SK-MEL-5 (cell line): ENCODE measurements at regions not wholly inside any gene's neighbourhood (a gene's known extent, or its start where the extent isn't known, plus 50 kb on each side); places are given as distances from the start of the nearest gene placed in this dataset.

Experiments used
- DNase-seq: peaks from one replicate; pipeline ENCODE4 v3.0.0-alpha.2; 2016; ENCODE audit warnings: low read depth, low spot score
- in situ Hi-C: cut with HindIII; loops from 2 replicates; pipeline ENCODE4 v1.10.0; 2016; ENCODE audit warnings: low sequenced_read_pairs, high pct_unique_total_duplicates, low pct_unique_long_range_greater_than_20kb

GRCh38 chr13:72244788-72245187 is 377.8 kb upstream of the DACH1 start:
- DNase-seq: no peak
- in situ Hi-C loops: no loop called here

- no peak for DNase-seq
- in situ Hi-C loops: no loop called here
Measured at GRCh38 chr13:72230131-72230530, 363.1 kb upstream of the DACH1 start.

DNA sequence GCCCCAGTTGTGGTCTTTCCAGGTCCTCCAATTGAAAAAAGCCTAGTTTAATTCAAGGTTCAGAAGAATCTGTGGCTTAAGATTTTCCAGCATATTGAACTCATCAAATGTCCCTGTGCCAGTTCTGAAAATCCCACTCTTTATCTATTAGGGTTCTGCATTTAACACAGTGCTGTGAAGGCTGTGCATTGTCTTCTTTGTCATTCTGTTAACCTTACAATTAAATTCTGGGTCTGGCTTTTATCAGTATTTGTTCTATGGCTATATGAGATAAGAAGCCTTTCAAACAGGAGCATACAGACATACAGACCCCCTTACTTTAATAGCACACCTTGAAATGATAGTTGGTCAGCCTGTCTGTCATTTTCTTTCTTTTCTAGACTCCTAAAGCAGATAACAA is 362.1 kb upstream of the DACH1 start:
- no peak for DNase-seq
- in situ Hi-C loops: no loop called here

DNA sequence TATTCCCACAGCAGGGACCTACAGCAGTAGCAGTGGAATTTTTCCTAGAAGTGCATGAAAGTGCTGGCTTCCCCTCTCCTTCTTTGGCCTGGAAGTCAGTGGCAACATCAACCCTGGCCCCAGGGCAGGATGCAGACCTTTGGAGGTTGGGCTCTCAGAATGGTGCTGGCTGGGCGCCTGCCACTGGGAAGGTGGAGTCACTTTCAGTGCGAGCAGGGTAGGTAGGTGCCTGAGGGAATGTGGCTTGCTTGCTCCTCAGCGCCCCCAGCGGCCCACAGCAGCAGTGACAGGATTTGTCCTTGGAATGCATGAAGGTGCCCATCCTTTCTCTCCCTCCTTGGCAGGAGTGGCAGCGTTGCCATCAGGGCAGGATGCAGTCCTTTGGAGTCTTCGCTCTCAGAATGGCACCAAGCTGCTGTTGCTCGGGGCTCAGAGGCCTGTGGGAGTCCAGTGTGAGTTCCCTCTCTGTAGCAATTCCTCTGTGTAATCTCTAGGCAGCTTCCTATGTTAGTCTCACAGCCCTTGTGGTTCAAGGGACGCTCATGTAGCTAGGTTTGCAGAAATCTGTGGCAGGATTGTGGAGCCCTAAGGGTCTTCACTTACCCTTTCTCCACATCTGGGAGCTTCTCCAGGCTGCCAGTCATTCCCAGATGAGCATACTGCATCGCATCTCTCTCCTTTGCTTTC is 354.4 kb upstream of the DACH1 start:
- DNase-seq: peak; percentile 63

GRCh38 chr13:72218966-72219365 is 352.0 kb upstream of the DACH1 start:
- DNase-seq: no peak
- in situ Hi-C loops: no loop called here

More for the DNA sequence above, 354.4 kb upstream of the DACH1 start:
- in situ Hi-C loops: no loop called here

DNA sequence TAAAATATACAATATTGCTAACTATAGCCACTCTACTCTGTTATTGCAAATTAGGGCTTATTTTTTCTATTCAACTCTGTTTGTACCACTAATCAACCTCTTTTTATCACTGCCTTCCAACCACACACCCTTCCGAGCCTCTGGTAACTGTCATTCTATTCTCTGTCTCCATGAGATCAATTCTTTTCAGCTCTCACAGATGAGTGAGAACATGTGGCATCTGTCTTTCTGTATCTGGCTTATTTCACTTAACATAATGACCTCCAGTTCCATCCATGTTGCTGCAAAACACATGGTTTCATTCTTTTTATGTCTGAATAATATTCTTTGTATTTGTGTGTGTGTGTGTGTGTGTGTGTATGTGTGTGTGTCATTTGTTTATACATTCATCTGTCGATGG is 350.1 kb upstream of the DACH1 start:
- DNase-seq: no peak
- in situ Hi-C loops: no loop called here

- DNase-seq: no peak
- in situ Hi-C loops: no loop called here
Measured at GRCh38 chr13:72208112-72208645, 341.2 kb upstream of the DACH1 start.

- no peak for DNase-seq
- in situ Hi-C loops: no loop called here
Measured at GRCh38 chr13:72205773-72206172, 338.8 kb upstream of the DACH1 start.

DNA sequence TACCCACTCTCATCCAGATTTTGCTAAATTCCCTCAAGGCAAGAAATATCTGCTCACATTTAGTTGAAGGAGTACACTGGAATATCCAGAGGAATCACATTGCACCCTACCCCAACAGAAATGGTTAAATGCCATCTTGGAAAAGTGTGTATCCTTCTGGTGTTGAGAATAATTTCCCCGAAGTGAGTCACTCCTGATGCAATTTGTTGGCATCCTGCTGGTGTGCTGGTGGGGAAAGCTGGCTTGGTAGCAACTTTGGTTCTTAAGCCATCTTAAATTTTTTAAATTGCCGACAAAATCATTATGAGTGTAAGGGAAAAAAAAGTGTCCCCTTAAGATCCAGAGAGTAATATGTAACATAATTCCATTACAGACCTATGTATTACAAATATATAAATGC is 337.3 kb upstream of the DACH1 start:
- DNase-seq: no peak
- in situ Hi-C loops: no loop called here

- in situ Hi-C loops: no loop called here
- DNase-seq: no peak
Measured at GRCh38 chr13:72201726-72202125, 334.7 kb upstream of the DACH1 start.

DNA sequence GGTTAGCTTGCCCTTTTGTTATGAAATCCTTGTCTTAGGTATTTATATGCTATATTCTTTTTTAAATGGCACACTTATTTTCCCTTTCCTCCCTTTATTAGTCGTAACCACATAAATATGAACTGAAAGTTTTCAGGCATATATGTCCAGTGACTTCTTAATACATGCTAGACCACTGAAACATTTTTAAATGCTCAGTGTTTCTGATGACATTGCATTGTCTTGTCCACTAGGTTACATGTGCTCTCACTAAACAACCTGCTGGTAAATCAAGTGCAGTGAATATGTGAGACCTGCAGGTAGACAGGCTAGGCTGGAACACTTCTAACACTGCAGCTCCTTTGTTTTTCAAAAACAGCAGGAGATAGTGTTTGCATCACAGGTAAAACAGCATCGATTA is 332.6 kb upstream of the DACH1 start:
- no peak for DNase-seq
- in situ Hi-C loops: no loop called here

DNA sequence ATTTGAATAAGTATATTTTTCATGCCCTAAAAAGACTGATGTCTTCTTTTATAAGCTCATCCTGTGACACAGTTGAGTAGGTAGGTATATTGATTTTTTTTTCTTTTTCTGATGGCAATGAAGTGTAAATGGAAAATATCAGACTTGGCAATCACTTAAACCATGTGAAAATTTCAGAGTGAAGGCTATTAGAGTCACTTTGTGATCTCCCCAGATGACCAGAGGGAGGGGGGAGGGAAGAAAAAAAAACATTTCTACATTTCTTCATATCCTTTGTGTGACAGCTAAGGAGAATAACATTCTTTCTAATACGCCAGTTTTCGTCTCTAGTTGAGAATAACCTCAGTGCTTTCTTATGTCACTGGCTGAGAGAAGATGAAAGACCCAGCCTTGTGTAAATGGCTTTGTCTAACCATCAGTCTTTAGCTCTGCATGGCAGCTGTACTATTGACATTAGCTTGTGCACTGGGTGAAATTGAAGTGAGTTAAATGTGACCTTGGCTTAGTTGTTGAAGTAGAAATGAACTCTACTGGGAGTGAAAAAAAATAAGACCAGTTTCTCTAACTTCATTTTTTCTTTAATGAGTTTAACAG is 332.1 kb upstream of the DACH1 start:
- no peak for DNase-seq
- in situ Hi-C loops: no loop called here

DNA sequence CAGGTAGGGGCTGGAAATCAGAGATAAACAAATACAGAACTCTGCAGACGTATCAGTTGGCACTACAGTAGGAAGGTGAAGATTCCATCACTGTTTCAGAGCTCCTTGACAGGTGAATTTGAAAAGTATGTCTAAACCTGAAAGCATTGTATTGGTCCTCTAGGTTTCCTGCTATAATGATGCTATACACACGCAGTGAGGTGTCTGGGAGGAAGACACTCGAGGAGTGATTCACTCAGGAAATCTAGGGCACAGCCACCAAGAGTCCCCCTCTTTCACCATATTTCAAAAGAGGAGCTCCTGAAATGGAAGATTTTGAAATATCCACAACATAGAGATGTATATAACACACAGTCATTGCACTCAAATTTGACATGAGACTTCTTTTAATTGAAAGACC is 331.0 kb upstream of the DACH1 start:
- in situ Hi-C loops: no loop called here
- DNase-seq: no peak

DNA sequence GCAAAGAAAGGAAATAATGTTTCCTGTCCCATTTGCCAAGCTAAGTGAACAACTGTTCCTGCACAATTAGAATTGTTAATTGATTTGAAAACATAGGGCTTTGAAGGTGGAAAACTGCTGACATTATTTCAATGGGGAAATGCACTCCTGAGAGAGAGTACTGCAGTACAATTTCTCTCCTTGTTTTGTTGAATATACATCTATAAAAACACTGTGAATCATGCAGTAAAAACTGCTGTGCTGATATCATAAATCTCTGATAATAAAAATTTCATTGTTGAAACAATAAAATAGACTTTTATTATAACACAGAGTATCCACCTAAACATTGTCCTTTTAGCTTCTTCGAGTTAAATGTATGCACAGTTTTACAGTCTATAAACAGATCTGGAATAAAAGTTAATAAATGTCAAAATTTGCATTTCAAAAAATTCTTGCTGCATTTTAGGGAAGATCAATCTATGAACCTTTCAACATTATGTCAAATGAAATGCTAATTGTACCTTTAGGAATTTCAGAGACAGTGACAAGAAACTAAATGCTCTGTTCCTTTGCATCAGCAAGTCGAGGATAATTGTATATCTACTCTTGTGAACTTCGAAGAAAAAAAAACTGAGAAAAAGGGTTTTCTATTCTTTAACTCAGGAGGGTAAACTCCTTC is 328.2 kb upstream of the DACH1 start:
- no peak for DNase-seq
- in situ Hi-C loops: no loop called here

DNA sequence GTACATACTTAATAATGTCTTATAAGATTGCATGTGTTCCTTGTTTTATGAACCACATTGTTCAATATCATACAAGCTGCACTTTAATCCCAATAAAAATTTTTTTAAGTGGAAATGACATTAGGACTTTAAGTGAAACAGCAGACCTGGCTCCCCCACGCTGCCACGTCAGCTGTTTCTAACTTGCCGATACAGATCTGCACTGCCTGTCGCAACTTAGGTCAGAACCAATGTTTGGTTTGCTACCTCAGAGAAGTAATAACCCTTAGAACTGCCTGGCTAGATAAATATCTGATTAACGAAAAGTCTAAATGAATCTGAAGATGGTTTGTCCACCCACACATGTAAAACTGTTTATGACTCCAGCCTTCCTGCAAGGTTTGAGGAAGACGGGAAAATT is 327.5 kb upstream of the DACH1 start:
- no peak for DNase-seq
- in situ Hi-C loops: no loop called here

DNA sequence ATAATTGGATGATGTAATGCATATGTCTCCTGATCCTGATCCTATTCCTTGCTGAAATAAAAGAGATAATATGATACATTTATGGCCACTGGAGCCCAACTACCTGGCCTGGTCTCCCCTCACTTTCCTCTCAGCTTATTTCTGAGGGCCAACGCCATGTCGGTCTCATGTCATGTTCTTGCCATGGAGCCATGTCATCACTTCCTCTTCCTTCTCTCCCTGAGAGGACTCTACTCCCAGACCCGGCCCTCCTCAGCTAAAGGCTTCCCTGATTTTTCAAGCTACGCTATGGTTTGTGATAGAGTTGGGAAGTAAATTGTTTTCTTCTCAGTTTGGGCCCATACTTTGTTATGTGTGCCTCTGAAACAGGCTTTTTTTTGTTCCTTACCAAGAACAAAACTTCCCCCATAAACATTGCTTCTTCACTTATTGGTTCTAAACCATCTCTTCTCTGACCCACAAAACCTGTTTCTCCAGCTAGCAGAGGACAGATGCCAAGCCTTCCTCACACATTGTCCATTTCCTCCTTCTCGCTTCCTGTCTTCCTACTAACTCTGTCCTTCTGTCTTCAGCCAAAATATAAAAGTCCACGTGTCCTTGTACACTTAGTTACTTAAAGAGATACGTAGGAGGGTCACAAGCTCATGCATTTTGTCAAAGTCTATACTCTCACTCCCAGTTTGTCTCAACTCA is 319.9 kb upstream of the DACH1 start:
- no peak for DNase-seq
- in situ Hi-C loops: no loop called here

GRCh38 chr13:72185776-72186175 is 318.8 kb upstream of the DACH1 start:
- DNase-seq: no peak
- in situ Hi-C loops: no loop called here

- DNase-seq: no peak
- in situ Hi-C loops: no loop called here
Measured at GRCh38 chr13:72181661-72182060, 314.7 kb upstream of the DACH1 start.
